Superior temporal gyrus (tissue), 1 donor: ENCODE measurements at regions not wholly inside any gene's neighbourhood (a gene's known extent, or its start where the extent isn't known, plus 50 kb on each side); places are given as distances from the start of the nearest gene placed in this dataset.
"Not testable (repeated sequence)": the region's sequence is repeated elsewhere in the genome, so short reads cannot be mapped to it uniquely, and the experiment has no call there.

ENCODE experiments used
- DNase-seq: peaks from one replicate; pipeline ENCODE4 v3.0.0-alpha.2; 2016; ENCODE audit errors: extremely low spot score

DNA sequence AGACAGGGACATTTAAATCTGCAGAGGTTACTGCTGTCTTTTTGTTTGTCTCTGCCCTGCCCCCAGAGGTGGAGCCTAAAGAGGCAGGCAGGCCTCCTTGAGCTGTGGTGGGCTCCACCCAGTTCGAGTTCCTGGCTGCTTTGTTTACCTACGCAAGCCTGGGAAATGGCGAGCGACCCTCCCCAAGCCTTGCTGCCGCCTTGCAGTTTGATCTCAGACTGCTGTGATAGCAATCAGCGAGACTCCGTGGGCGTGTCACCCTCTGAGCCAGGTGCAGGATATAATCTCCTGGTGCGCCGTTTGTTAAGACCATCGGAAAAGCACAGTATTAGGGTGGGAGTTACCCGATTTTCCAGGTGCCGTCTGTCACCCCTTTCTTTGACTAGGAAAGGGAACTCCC lies 93.3 kb downstream of the ANKRD30BL start:
- DNase-seq: not testable (repeated sequence)

DNA sequence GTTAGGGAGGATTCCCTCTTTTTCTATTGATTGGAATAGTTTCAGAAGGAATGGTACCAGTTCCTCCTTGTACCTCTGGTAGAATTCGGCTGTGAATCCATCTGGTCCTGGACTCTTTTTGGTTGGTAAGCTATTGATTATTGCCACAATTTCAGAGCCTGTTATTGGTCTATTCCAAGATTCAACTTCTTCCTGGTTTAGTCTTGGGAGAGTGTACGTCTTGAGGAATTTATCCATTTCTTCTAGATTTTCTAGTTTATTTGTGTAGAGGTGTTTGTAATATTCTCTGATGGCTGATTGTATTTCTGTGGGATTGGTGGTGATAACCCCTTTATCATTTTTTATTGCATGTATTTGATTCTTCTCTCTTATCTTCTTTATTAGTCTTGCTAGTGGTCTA lies 96.4 kb downstream of the ANKRD30BL start:
- not testable (repeated sequence) for DNase-seq

DNA sequence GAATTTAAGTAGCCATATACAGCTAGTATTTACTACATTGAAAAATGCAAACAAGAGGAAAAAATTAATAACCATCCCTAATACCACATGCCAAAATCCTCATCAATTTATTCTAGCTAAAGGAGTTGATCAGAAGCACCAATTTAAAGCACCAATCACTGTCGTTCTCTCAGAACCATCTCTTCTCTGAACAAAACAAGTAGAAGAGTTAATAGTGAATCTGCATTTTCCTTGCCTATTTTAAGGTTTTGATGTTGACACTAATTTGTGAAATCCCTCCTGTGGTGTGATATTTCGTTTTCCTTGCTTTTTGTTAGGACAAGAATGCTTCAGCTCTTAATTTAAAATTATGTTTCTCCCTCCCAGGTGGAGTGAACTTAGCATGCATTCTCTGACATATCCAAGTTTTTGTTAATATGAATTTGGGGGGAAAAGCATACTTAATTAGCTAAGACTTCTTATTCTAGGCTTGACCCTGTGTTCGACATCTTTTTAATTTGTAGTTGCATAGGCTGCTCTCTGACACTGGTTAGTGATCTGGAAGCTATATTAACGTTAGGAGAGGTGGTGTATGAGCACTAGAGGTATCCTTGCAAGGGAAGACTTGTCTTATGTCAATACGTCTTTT lies 122.0 kb downstream of the ANKRD30BL start:
- not testable (repeated sequence) for DNase-seq

DNA sequence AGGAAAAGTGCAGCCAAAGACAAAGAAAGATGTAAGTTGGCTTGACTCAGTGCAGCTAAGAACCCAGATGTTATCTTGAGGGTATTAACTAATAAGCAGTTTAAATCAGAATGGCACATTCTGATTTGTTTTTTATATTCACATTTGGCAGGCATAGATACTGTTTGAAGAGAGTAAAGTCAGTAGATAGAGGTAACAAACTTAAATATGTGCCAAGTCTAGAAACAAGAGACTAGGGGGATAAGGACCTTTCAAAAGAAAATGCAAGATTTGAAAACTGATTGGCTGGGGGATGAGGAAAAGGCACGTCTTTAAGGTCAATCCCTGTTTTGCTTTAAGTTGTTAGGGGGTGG lies 122.9 kb downstream of the ANKRD30BL start:
- not testable (repeated sequence) for DNase-seq

DNA sequence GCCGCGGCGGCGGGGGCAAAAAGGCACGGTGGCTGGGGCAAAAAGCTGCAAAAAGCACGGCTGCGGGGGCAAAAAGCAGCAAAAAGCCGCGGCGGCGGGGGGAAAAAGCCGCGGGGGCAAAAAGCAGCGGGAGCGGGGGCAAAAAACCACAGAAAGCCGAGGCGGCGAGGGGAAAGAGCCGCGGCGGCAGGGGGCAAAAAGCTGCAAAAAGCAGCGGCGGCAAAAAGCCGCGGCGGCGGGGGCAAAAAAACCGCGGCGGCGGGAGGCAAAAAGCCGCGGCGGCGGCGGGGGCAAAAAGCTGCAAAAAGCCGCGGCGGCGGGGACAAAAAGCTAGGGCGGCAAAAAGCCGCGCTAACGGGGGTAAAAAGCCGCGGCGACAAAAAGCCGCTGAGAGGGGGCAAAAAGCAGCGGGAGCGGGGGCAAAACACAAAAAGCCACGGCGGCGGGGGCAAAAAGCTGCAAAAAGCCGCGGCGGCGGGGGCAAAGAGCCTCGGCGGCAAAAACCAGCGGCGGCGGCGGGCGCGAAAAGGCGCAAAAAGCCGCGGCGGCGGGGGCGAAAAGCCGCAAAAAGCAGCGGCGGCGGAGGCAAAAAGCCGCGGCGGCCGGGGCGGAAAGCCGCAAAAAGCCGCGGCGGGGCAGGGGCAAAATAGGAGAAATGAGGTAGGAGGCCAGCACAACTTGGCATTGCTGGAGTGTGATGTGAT lies 123.4 kb downstream of the ANKRD30BL start:
- DNase-seq: no peak

DNA sequence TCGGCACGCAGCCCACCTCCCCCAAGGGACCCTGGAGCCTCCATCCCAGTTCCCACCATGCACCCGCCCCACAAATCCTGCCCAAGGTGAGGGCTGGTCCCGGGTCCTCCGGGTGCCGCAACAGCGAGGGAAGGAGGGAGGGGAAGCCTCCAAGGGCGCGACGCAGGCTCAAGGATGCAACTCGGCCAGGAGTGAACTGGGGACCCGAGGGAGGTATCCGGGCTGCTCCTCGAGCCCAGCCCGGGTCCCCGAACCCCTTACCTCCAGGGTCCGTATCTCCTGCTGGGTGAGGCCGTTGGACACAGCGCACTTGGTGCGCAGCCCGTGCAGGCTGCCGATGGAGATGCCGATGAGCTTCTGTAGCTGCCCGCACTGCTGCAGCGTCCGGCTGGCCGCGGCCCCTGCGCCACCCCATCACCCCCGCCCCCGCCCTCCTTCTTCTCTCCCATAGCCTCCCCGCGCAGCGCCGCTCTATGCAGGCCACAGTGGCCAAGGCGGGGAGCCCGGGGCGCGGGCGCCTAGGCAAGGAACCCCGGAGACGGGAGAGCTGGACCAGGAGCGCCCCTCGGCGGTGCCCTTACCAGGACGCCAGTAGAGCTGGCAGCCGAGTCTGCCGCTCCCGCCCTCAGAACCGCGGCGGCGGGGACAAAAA lies 124.1 kb downstream of the ANKRD30BL start:
- no peak for DNase-seq

DNA sequence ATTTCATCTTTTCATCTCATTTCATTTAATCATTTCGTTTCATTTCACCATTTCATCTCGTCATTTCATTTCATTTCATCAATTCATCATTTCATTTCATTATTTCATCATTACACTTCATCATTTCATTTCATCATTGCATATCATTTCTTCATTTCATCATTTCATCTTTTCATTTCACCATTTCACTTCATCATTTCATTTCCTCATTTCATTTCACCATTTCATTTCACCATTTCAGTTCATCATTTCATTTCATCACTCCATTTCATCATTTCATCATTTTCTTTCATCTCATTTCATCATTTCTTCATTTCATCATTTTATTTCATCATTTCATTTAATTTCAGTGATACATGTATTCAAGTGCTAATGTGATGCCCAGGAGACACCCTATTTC lies 127.1 kb downstream of the ANKRD30BL start:
- DNase-seq: no peak

DNA sequence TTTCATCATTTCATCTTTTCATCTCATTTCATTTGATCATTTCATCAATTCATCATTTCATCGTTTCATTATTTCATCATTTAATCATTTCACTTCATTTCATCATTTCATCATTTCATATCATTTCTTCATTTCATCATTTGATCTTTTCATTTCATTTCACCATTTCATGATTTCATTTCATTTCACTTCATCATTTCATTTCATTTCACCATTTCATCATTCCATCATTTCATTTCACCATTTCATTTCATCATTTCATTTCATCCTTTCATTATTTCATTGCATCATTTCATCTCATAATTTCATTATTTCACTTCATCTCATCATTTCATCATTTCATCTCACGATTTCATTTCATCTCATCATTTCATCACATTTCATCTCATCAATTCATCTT lies 127.8 kb downstream of the ANKRD30BL start:
- DNase-seq: no peak

DNA sequence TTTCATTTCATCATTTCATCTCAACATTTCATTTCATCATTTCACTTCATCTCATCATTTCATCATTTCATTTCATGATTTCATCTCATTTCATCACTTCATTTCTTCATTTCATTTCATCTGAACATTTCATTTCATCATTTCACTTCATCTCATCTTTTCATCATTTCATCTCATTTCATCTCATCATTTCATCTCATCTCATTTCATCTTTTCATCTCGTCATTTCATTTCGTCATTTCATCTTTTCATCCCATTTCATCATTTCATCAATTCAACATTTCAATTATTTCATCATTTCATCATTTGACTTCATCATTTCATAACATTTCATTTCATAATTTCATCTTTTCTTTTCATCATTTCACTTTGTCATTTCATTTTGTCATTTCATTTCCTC lies 128.4 kb downstream of the ANKRD30BL start:
- no peak for DNase-seq

DNA sequence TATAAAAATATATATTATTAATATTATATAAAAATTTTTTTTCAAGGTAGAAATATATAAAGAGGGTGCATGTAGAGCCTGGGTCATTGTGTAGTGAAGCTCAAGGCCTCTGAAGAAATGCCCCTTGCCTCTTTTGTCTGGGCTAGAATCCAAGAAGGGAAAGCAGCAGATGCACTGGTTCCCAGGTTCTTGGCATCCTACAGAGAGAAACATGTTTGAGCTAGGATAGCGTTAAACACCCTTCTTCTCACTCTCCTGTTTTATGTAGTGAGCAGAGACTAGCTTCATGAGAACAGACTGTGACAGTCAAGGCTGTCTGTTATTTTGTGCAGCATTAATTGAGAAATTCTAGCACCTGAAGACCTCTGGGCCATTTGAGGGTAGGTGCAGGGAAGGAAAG lies 149.7 kb downstream of the ANKRD30BL start:
- not testable (repeated sequence) for DNase-seq

DNA sequence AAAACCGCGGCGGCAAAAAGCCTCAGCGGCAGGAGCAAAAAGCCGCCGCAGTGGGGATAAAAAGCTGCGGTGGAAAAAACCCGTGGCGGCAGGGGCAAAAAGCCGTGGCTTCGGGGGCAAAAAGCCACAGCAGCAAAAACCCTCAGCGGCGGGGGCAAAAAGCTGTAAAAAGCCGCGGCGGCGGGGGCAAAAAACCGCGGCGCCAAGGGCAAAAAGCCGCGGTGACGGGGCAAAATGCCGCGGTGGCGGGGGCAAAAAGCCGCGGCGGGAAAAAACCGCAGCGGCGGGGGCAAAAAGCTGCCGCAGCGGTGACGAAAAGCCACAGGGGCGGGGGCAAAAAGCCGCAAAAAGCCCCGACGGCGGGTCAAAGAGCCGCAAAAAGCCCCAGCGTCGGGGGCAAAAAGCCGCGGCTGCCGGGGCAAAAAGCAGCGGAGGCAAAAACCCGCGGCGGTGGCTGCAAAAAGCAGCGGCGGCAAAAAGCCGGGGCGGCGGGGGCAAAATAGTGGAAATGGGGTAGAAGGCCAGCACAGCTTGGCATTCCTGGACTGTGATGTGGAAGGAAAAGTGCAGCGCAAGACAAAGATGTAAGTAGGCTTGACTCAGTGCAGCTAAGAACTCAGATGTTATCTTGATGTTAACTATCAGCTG lies 151.8 kb downstream of the ANKRD30BL start:
- peak; percentile 16 for DNase-seq

DNA sequence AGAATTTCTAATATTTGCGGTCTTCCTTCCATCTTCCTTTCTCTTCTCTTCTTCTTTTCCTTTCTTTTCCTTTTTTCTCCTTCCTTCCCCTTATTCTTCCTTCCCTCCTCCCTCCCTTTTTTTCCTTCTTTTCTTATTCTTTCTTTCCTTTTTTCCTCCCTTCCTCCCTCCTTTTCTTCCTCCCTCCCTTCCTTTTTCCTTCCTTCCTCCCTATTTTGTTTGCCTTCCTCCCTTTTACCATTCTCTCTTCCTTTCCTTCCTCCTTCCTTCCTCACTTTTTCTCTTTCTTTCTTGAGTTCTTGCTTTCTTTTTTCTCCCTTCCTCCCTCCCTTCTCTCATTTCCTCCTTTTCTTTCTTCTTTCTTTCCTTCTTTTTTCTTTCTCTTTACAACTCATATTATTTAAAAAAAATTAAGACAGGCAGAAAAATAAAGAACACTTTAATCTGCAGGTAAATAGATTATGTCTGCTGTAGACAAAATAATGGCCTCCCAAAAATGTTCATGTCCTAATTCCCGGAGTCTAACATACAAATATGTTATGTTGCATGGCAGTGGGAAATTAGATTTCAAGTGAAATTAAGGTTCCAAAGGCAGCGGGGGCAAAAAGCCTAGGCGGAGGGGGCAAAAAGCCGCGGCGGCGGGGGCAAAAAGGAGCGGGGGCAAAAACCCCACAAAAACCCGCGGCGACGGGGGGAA lies 152.4 kb downstream of the ANKRD30BL start:
- no peak for DNase-seq

DNA sequence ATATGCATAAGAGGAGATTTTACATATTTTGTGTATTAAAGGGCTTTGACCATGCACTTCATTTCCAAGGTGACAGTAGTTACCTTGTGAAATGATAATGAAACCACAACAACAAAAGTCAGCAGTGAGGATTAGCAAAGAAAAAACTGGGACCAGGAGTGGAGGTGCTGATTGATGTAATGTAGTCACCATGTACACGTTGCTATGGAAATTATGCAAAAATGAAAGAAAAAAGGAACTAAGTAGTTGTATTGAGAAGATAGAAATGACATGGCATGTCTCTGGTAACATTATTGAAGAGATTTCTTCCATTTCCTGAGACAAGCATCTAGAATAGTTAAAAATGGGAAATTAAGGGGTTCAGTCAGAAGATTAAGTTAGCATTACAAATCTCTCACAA lies 171.0 kb downstream of the ANKRD30BL start:
- not testable (repeated sequence) for DNase-seq

DNA sequence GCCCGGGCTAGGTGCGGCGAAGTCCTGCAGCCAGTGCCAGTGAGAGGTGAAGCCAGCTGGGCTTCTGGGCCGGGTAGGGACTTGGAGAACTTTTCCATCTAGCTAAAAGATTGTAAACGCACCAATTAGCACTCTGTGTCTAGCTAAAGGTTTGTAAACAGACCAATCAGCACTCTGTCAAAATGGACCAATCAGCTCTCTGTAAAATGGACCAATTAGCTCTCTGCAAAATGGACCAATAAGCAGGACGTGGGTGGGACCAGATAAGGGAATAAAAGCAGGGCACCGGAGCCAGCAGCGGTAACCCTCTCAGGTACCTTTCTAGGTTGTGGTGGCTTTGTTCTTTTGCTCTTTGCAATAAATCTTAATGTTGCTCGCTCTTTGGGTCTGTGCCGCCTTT lies 195.1 kb downstream of the ANKRD30BL start:
- not testable (repeated sequence) for DNase-seq

DNA sequence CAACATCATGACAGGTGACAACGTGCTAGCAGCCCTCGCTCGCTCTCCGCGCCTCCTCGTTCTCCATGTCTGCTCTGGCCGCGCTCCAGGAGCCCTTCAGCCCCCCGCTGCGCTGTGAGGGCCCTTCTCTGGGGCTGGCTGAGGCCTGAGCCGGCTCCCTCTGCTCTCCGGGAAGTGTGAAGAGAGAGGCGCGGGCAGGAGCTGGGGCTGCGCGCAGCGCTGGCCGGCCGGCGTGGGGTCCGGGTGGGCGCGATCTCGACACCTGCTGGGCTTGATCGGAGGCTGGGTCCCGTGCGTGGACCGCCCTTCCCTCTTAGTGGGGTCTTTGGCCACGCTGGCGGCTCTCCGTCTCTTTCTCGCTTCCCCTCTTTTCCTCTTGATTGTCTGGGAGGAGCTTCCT lies 195.5 kb downstream of the ANKRD30BL start:
- no peak for DNase-seq

DNA sequence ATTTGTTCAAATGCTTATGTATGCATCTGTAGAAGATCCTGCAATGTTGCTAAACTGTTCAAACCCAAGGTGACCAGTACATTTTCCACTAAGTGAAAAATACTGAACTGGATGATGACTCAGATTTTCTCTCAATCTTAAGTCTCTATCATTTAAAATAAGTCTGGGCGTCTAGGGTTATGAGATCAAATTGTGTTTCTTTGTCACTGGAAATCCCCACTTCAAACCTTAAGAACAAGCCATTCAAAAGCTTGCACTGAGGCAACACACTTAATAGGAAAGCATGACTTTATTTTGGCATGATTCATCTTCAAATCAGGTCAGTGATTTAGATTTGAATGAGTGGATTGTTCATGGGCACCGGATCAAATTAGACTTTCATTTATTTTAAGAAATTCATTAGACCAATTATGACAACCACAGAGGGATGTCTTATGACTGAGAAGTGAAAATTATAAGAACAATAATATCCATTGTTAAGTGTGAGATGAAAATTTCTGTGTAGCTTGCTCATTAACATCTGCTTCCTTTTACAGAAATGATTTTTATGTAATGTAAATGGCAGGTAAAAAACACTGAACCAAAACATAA lies 203.6 kb downstream of the ANKRD30BL start:
- DNase-seq: not testable (repeated sequence)

DNA sequence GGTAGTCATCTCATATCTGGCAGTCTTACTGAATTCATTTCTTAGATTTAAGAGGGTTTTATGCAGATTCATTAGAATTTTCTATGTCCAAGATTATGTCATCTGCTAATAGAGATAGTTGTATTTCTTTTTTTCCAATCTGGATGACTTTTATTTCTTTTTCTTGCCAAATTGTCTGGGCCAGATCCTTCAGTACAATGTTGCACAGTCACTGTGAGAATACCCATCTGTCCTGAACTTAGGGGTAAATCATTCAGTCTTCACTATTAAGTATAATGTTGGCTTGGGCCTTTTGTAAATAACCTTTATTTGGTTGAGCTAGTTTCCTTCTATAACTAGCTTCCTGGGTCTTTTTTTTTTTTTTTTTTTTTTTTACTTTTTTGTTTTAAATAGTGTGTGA lies 213.1 kb downstream of the ANKRD30BL start:
- not testable (repeated sequence) for DNase-seq

DNA sequence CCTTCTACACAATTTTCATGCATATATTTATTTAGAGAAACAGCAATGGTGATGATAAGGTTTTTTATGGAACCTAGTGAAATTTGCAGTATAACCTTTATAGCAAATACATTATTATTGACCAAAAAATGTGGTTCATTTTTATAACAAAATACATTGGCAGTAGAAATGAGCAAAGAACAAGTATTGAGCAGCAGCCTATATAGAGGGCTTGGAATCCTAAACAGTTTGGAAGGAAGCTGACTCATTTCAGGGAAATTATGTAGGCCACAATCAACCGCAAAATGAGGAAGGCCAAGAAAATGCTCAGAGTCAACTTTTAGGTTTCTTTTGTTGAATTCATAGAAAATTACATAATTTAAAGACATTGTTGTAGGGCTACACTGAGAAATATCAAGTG lies 238.5 kb downstream of the ANKRD30BL start:
- not testable (repeated sequence) for DNase-seq

DNA sequence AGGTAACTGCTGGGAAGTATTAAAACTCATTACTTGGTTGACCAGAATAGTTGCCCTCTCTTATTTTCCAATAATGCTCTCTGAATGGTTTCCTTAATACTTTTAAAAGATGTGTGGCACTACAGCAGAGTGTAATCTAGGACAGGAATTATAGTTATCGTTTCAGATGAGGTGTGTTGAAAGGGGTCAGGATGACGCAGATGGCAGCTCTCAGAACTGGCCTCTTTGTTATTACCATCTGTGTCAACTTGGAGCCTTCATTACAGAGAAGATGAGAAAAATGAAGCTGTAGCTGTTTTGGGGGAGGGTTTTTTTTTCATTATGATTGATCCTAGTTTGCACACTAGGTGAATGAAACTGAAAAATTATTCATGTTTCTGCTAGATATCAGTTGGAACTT lies 238.9 kb downstream of the ANKRD30BL start:
- not testable (repeated sequence) for DNase-seq
